HK-2 (cell line): ENCODE measurements at regions not wholly inside any gene's neighbourhood (a gene's known extent, or its start where the extent isn't known, plus 50 kb on each side); places are given as distances from the start of the nearest gene placed in this dataset.

Experiments used
- DNase-seq: peaks from one replicate; pipeline ENCODE4 v3.0.0-alpha.2; 2018; ENCODE audit not compliant: unreplicated experiment

- no peak for DNase-seq
Measured at GRCh38 chr2:190783513-190784263, 96.9 kb upstream of the GLS start.

- no peak for DNase-seq
Measured at GRCh38 chr2:190785334-190785733, 95.3 kb upstream of the GLS start.

GRCh38 chr2:190786404-190787166 lies 94.0 kb upstream of the GLS start:
- no peak for DNase-seq

GRCh38 chr2:190787743-190788235 lies 92.8 kb upstream of the GLS start:
- no peak for DNase-seq

- DNase-seq, result peak; percentile 35
Measured at GRCh38 chr2:190789074-190790004, 91.3 kb upstream of the GLS start.

GRCh38 chr2:190791347-190791975 lies 89.2 kb upstream of the GLS start:
- DNase-seq, result peak; percentile 85

GRCh38 chr2:190791976-190792575 lies 88.5 kb upstream of the GLS start:
- DNase-seq, result no peak

- DNase-seq, result peak; percentile 77
Measured at GRCh38 chr2:190792956-190793888, 87.4 kb upstream of the GLS start.

- no peak for DNase-seq
Measured at GRCh38 chr2:190794377-190794776, 86.2 kb upstream of the GLS start.

- no peak for DNase-seq
Measured at GRCh38 chr2:190794790-190795189, 85.8 kb upstream of the GLS start.

GRCh38 chr2:190795686-190796085 lies 84.9 kb upstream of the GLS start:
- no peak for DNase-seq

GRCh38 chr2:190799999-190800398 lies 80.6 kb upstream of the GLS start:
- no peak for DNase-seq

- DNase-seq, result no peak
Measured at GRCh38 chr2:190800528-190800927, 80.1 kb upstream of the GLS start.

- DNase-seq, result no peak
Measured at GRCh38 chr2:190802129-190802528, 78.5 kb upstream of the GLS start.

GRCh38 chr2:190802626-190803209 lies 77.9 kb upstream of the GLS start:
- no peak for DNase-seq

GRCh38 chr2:190804182-190804795 lies 76.3 kb upstream of the GLS start:
- DNase-seq, result no peak

GRCh38 chr2:190805126-190805525 lies 75.5 kb upstream of the GLS start:
- no peak for DNase-seq

GRCh38 chr2:190805843-190806242 lies 74.8 kb upstream of the GLS start:
- no peak for DNase-seq

GRCh38 chr2:190807886-190808285 lies 72.7 kb upstream of the GLS start:
- no peak for DNase-seq
